Psoas muscle (tissue), 7 donors: ENCODE measurements at regions not wholly inside any gene's neighbourhood (a gene's known extent, or its start where the extent isn't known, plus 50 kb on each side); places are given as distances from the start of the nearest gene placed in this dataset.

Experiments
- ATAC-seq, 4 donors: fragments of 200-7000 bp; cut with Tn5 transposase; one replicate each; pipeline ENCODE4 v1.9.1; 2020; ENCODE audit warnings: moderate library complexity in 3 of 4, mild to moderate bottlenecking in 2 of 4
- DNase-seq, 2 donors: peaks; one replicate each; pipeline ENCODE4 v3.0.0-alpha.2; 2020
- H3K27ac ChIP-seq: fragments of 200-600 bp; one replicate; pipeline ENCODE4 v1.8.0; 2022
- H3K27me3 ChIP-seq, 3 donors: fragments of 200-600 bp in 1 of 3; one replicate each; pipeline versions ENCODE4 v1.6.1 to v1.8.0; 2013 to 2022; ENCODE audit warnings: low read length in 2 of 3, mild to moderate bottlenecking in 2 of 3, moderate library complexity in 1 of 3; ENCODE audit not compliant: insufficient read depth in 3 of 3
- H3K36me3 ChIP-seq, 2 donors: fragments of 200-600 bp in 1 of 2; one replicate each; pipeline versions ENCODE4 v1.6.1 to v1.8.0; 2013 to 2022; ENCODE audit warnings: low read depth in 1 of 2, mild to moderate bottlenecking in 1 of 2, moderate library complexity in 1 of 2; ENCODE audit not compliant: insufficient read depth in 1 of 2
- H3K4me1 ChIP-seq: fragments of 200-600 bp; one replicate; pipeline ENCODE4 v1.8.0; 2022
- H3K4me3 ChIP-seq: fragments of 200-600 bp; one replicate; pipeline ENCODE4 v1.8.0; 2022; ENCODE audit warnings: mild to moderate bottlenecking
- H3K9me3 ChIP-seq: fragments of 200-600 bp; one replicate; pipeline ENCODE4 v1.8.0; 2022
- CTCF ChIP-seq: fragments of 200-600 bp; IDR thresholded peaks from one replicate; pipeline ENCODE4 v1.8.0; 2022; ENCODE audit warnings: antibody characterized with exemption
- WGBS, 3 donors: extraction: QIAGEN DNeasy Blood & Tissue Kit; methylation state at CpG; one replicate each; pipeline versions ENCODE4 v1.1.6 to v1.1.7; 2013; 5-methylcytosine and 5-hydroxymethylcytosine counted together
- intact Hi-C, 2 donors: fragments of 100-400 bp; cut with DNase I; formaldehyde crosslinking; loops; one replicate each; pipeline versions ENCODE4 v1.11.0 to v1.14.2; 2022
- donor health status: healthy with polysubstance abuse.
- donor health status: DM: no; HTN: no; CAD: no; lungs with moderate emphysema.
- donor health status: Bipolar disorder and iron deficiency.
- donor health status: healthy.
- donor health status: DM: yes; HTN: yes; CAD: no.
- donor health status: DM: no; HTN: no; CAD: no.
- donor health status: DM: yes; HTN: yes; CAD: no.

GRCh38 chr17:70604854-70605253, 435.5 kb downstream of the KCNJ2 start:
- H3K4me1 ChIP-seq = no peaks in the 10 kb centered on the region
- DNase-seq (no peak), ATAC-seq (no peak)
- H3K4me3 ChIP-seq = no peak overlapping the region
- H3K27ac ChIP-seq = no peak overlapping the region
- no peaks in the 10 kb centered on the region for H3K9me3 ChIP-seq
- no peaks in the 10 kb centered on the region for H3K27me3 ChIP-seq
- no peak for TF ChIP-seq CTCF
- no peaks in the 10 kb centered on the region for H3K36me3 ChIP-seq
- intact Hi-C loops = no loop called here
- WGBS, 3 donors = 61 to 86% (median 76%) methylated on average over 1 of the region's 1 CpG

GRCh38 chr17:70606086-70606485, 436.8 kb downstream of the KCNJ2 start:
- Histone ChIP-seq H3K36me3 (no peaks in the 10 kb centered on the region), H3K9me3 (no peaks in the 10 kb centered on the region), H3K27ac (no peak overlapping the region), H3K4me3 (no peak overlapping the region), H3K27me3 (no peaks in the 10 kb centered on the region), H3K4me1 (no peaks in the 10 kb centered on the region)
- DNase-seq = no peak
- no peak for ATAC-seq
- no peak for TF ChIP-seq CTCF
- intact Hi-C loops = no loop called here
- WGBS, 3 donors = 62 to 69% (median 65%) methylated on average over 2 of the region's 2 CpGs

- H3K27ac ChIP-seq = no peak overlapping the region
- WGBS, 3 donors = 74 to 83% (median 82%) methylated on average over 2 of the region's 2 CpGs
- no peaks in the 10 kb centered on the region for H3K27me3 ChIP-seq
- no peak for DNase-seq
- TF ChIP-seq CTCF = no peak
- intact Hi-C loops = no loop called here
- H3K4me1 ChIP-seq = no peaks in the 10 kb centered on the region
- no peak for ATAC-seq
- no peaks in the 10 kb centered on the region for H3K9me3 ChIP-seq
- no peaks in the 10 kb centered on the region for H3K36me3 ChIP-seq
- no peak overlapping the region for H3K4me3 ChIP-seq
Observed at GRCh38 chr17:70608193-70608592, 438.9 kb downstream of the KCNJ2 start.

- no peaks in the 10 kb centered on the region for H3K4me1 ChIP-seq
- H3K27me3 ChIP-seq = no peaks in the 10 kb centered on the region
- DNase-seq = no peak
- TF ChIP-seq CTCF = no peak
- intact Hi-C loops = no loop called here
- H3K4me3 ChIP-seq = no peak overlapping the region
- H3K36me3 ChIP-seq = no peaks in the 10 kb centered on the region
- ATAC-seq = no peak
- H3K27ac ChIP-seq = no peak overlapping the region
- no peaks in the 10 kb centered on the region for H3K9me3 ChIP-seq
- WGBS, 3 donors = 92 to 93% (median 93%) methylated on average over 2 of the region's 2 CpGs
Observed at GRCh38 chr17:70608957-70609356, 439.6 kb downstream of the KCNJ2 start.

GRCh38 chr17:70609566-70609965, 440.2 kb downstream of the KCNJ2 start:
- intact Hi-C loops = no loop called here
- Histone ChIP-seq H3K4me3 (no peak overlapping the region), H3K4me1 (no peaks in the 10 kb centered on the region), H3K36me3 (no peaks in the 10 kb centered on the region), H3K9me3 (no peaks in the 10 kb centered on the region), H3K27ac (no peak overlapping the region), H3K27me3 (no peaks in the 10 kb centered on the region)
- WGBS, 3 donors = 45 to 71% (median 60%) methylated on average over 1 of the region's 1 CpG
- DNase-seq (no peak), ATAC-seq (no peak)
- no peak for TF ChIP-seq CTCF
